SU-DHL-6 (cell line): ENCODE measurements at regions not wholly inside any gene's neighbourhood (a gene's known extent, or its start where the extent isn't known, plus 50 kb on each side); places are given as distances from the start of the nearest gene placed in this dataset.

Experiments used
- CTCF ChIP-seq: fragments of 200-600 bp; sonication (generic); IDR thresholded peaks from one replicate; pipeline ENCODE4 v1.5.1; 2017; ENCODE audit warnings: antibody characterized with exemption, mild to moderate bottlenecking, low read length, moderate library complexity; ENCODE audit not compliant: insufficient read depth, poor library complexity, severe bottlenecking
- EZH2phosphoT487 ChIP-seq: fragments of 200-600 bp; sonication (generic), shearing (Covaris generic); conservative IDR thresholded peaks from 2 replicates; pipeline ENCODE4 v1.6.1; 2018; ENCODE audit warnings: mild to moderate bottlenecking, antibody characterized with exemption, low read length, moderate library complexity, mixed read lengths

- TF ChIP-seq CTCF (no peak), EZH2phosphoT487 (no peak)
Observed at GRCh38 chr21:19992540-19992939, 1005.7 kb upstream of the NCAM2 start.
